GM18858 (cell line): ENCODE measurements at regions not wholly inside any gene's neighbourhood (a gene's known extent, or its start where the extent isn't known, plus 50 kb on each side); places are given as distances from the start of the nearest gene placed in this dataset.

Experiments used
- ATAC-seq: cut with Tn5 transposase; IDR thresholded peaks from one replicate; pipeline ENCODE4 v1.9.1; 2021; ENCODE audit not compliant: unreplicated experiment

- ATAC-seq = no peak
Measured at GRCh38 chr5:74199005-74199404, 441.5 kb downstream of the ENC1 start.

- ATAC-seq = no peak
Measured at GRCh38 chr5:74198156-74198555, 442.4 kb downstream of the ENC1 start.

GRCh38 chr5:74196233-74196632 is 444.3 kb downstream of the ENC1 start:
- peak; percentile 68 for ATAC-seq

GRCh38 chr5:74194196-74194595 is 446.3 kb downstream of the ENC1 start:
- no peak for ATAC-seq

- ATAC-seq = no peak
Measured at GRCh38 chr5:74192606-74193299, 447.8 kb downstream of the ENC1 start.

- ATAC-seq = no peak
Measured at GRCh38 chr5:74188351-74189105, 452.0 kb downstream of the ENC1 start.

GRCh38 chr5:74187757-74188156 is 452.8 kb downstream of the ENC1 start:
- no peak for ATAC-seq

- no peak for ATAC-seq
Measured at GRCh38 chr5:74186356-74187315, 453.9 kb downstream of the ENC1 start.

GRCh38 chr5:74185599-74185998 is 454.9 kb downstream of the ENC1 start:
- ATAC-seq = no peak

GRCh38 chr5:74184649-74185048 is 455.9 kb downstream of the ENC1 start:
- ATAC-seq = no peak

GRCh38 chr5:74183041-74183440 is 457.5 kb downstream of the ENC1 start:
- ATAC-seq = no peak

GRCh38 chr5:74182603-74183002 is 457.9 kb downstream of the ENC1 start:
- ATAC-seq = no peak

GRCh38 chr5:74179701-74180100 is 460.8 kb downstream of the ENC1 start:
- ATAC-seq = no peak

- ATAC-seq = no peak
Measured at GRCh38 chr5:74179179-74179578, 461.3 kb downstream of the ENC1 start.

- no peak for ATAC-seq
Measured at GRCh38 chr5:74177961-74178360, 462.6 kb downstream of the ENC1 start.

- ATAC-seq = no peak
Measured at GRCh38 chr5:74174366-74174765, 466.2 kb downstream of the ENC1 start.

GRCh38 chr5:74173665-74174064 is 466.9 kb downstream of the ENC1 start:
- ATAC-seq = no peak

GRCh38 chr5:74173241-74173640 is 467.3 kb downstream of the ENC1 start:
- ATAC-seq = no peak

GRCh38 chr5:74169701-74170100 is 470.8 kb downstream of the ENC1 start:
- ATAC-seq = no peak

GRCh38 chr5:74167930-74168315 is 472.6 kb downstream of the ENC1 start:
- ATAC-seq = no peak

GRCh38 chr5:74167206-74167929 is 473.2 kb downstream of the ENC1 start:
- ATAC-seq = no peak
